ENCODE measurements at regions not wholly inside any gene's neighbourhood (a gene's known extent, or its start where the extent isn't known, plus 50 kb on each side); places are given as distances from the start of the nearest gene placed in this dataset.
A peak's percentile ranks its signal among the peaks of the same experiment; 100 is the strongest.
"Not testable (repeated sequence)": the region's sequence is repeated elsewhere in the genome, so short reads cannot be mapped to it uniquely, and the experiment has no call there.

- no peak for DNase-seq (ENCODE audit: low spot score)
Observed at GRCh38 chr6:90372450-90372849, 75.8 kb upstream of the BACH2 start.

- no peak for DNase-seq (ENCODE audit: low spot score)
Observed at GRCh38 chr6:90370493-90370959, 73.9 kb upstream of the BACH2 start.

- no peak for DNase-seq (ENCODE audit: low spot score)
Observed at GRCh38 chr6:90369651-90370050, 73.0 kb upstream of the BACH2 start.

GRCh38 chr6:90369024-90369519, 72.4 kb upstream of the BACH2 start:
- peak; percentile 95 for DNase-seq (ENCODE audit: low spot score)

GRCh38 chr6:90368601-90369000, 72.0 kb upstream of the BACH2 start:
- DNase-seq (ENCODE audit: low spot score) = peak; percentile 17

GRCh38 chr6:90368001-90368400, 71.4 kb upstream of the BACH2 start:
- no peak for DNase-seq (ENCODE audit: low spot score)

- no peak for DNase-seq (ENCODE audit: low spot score)
Observed at GRCh38 chr6:90365565-90366219, 69.0 kb upstream of the BACH2 start.

- no peak for DNase-seq (ENCODE audit: low spot score)
Observed at GRCh38 chr6:90365002-90365401, 68.4 kb upstream of the BACH2 start.

- DNase-seq (ENCODE audit: low spot score) = no peak
Observed at GRCh38 chr6:90364286-90364685, 67.6 kb upstream of the BACH2 start.

GRCh38 chr6:90362318-90362717, 65.7 kb upstream of the BACH2 start:
- DNase-seq (ENCODE audit: low spot score) = peak; percentile 14

GRCh38 chr6:90361174-90361573, 64.5 kb upstream of the BACH2 start:
- no peak for DNase-seq (ENCODE audit: low spot score)

- not testable (repeated sequence) for DNase-seq (ENCODE audit: low spot score)
Observed at GRCh38 chr6:90358036-90358770, 61.6 kb upstream of the BACH2 start.

GRCh38 chr6:90356012-90356421, 59.4 kb upstream of the BACH2 start:
- DNase-seq (ENCODE audit: low spot score) = no peak

- no peak for DNase-seq (ENCODE audit: low spot score)
Observed at GRCh38 chr6:90354961-90355360, 58.3 kb upstream of the BACH2 start.

GRCh38 chr6:90351696-90352095, 55.1 kb upstream of the BACH2 start:
- peak; percentile 29 for DNase-seq (ENCODE audit: low spot score)

GRCh38 chr6:90350689-90351554, 54.3 kb upstream of the BACH2 start:
- DNase-seq (ENCODE audit: low spot score) = no peak

GRCh38 chr6:90347411-90347851, 50.8 kb upstream of the BACH2 start:
- no peak for DNase-seq (ENCODE audit: low spot score)

- no peak for DNase-seq (ENCODE audit: low spot score)
Observed at GRCh38 chr6:90346729-90347128, 50.1 kb upstream of the BACH2 start.

All from AG08395 (cell line).